ENCODE measurements at regions not wholly inside any gene's neighbourhood (a gene's known extent, or its start where the extent isn't known, plus 50 kb on each side); places are given as distances from the start of the nearest gene placed in this dataset.

DNA sequence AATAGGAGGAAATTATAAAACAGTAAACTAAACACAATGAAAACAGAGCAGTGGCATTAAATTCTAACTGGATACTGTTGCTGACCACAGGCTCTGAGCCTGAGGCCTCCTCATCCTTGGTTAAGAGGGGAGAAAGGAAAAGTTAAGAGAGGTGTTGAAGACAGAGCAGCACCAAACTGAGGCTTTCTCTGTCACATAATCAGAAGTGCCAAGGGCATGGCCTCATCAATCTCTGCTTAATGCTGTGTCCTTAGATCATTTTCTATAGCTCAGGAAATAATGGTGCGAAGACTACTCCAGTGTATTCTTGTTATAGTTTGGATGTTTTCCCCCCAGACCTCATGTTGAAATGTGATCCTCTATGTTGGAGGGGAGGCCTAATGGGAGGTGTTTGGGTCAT lies 160.9 kb upstream of the SLC1A4 start:
- H3K4me1 ChIP-seq (ENCODE audit: low read length) = peaks cover 46% of the 10 kb centered on the region
- TF ChIP-seq, protein P1, sequence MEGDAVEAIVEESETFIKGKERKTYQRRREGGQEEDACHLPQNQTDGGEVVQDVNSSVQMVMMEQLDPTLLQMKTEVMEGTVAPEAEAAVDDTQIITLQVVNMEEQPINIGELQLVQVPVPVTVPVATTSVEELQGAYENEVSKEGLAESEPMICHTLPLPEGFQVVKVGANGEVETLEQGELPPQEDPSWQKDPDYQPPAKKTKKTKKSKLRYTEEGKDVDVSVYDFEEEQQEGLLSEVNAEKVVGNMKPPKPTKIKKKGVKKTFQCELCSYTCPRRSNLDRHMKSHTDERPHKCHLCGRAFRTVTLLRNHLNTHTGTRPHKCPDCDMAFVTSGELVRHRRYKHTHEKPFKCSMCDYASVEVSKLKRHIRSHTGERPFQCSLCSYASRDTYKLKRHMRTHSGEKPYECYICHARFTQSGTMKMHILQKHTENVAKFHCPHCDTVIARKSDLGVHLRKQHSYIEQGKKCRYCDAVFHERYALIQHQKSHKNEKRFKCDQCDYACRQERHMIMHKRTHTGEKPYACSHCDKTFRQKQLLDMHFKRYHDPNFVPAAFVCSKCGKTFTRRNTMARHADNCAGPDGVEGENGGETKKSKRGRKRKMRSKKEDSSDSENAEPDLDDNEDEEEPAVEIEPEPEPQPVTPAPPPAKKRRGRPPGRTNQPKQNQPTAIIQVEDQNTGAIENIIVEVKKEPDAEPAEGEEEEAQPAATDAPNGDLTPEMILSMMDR (IDR thresholded peaks at IDR 0.05; ENCODE audit: low read depth, low read length) = no peak
- no peak for TF ChIP-seq EZH2phosphoT487 (IDR thresholded peaks at IDR 0.05; ENCODE audit: low read depth)

GRCh38 chr2:64829525-64829924 lies 159.7 kb upstream of the SLC1A4 start:
- H3K9ac ChIP-seq (ENCODE audit: low read length) = no peak overlapping the region
- 0 out of 2 replicates have a peak, but pooled peaks cover 3% of the 10 kb centered on the region for H3K27me3 ChIP-seq (ENCODE audit: low read depth, low read length)
- no peak overlapping the region for H3K4me2 ChIP-seq (ENCODE audit: low read length)
- TF ChIP-seq EZH2phosphoT487 (IDR thresholded peaks at IDR 0.05; ENCODE audit: low read depth) = no peak
- TF ChIP-seq, protein P1 (IDR thresholded peaks at IDR 0.05; ENCODE audit: low read depth, low read length) = no peak
- H3K4me1 ChIP-seq (ENCODE audit: low read length) = peaks cover 38% of the 10 kb centered on the region
- H4K20me1 ChIP-seq (ENCODE audit: insufficient read depth, low read length) = no peaks in the 10 kb centered on the region
- H3K9me3 ChIP-seq (ENCODE audit: insufficient read depth, low read length) = no peaks in the 10 kb centered on the region
- H3K79me2 ChIP-seq (ENCODE audit: low read length) = no peaks in the 10 kb centered on the region
- H3K4me3 ChIP-seq (ENCODE audit: low read length) = no peak overlapping the region
- H3K36me3 ChIP-seq (replicated peaks; ENCODE audit: low read depth, low read length) = no peaks in the 10 kb centered on the region
- H2AFZ ChIP-seq (ENCODE audit: low read depth, low read length) = no peak overlapping the region
- H3K27ac ChIP-seq (ENCODE audit: low read length) = no peak overlapping the region

More for the DNA sequence above, 160.9 kb upstream of the SLC1A4 start:
- no peak overlapping the region for H3K9ac ChIP-seq (ENCODE audit: low read length)
- H3K27me3 ChIP-seq (ENCODE audit: low read depth, low read length) = no peaks in the 10 kb centered on the region
- H4K20me1 ChIP-seq (ENCODE audit: insufficient read depth, low read length) = no peaks in the 10 kb centered on the region
- no peak overlapping the region for H3K4me2 ChIP-seq (ENCODE audit: low read length)
- no peaks in the 10 kb centered on the region for H3K9me3 ChIP-seq (ENCODE audit: insufficient read depth, low read length)
- no peak overlapping the region for H3K27ac ChIP-seq (ENCODE audit: low read length)
- no peaks in the 10 kb centered on the region for H3K79me2 ChIP-seq (ENCODE audit: low read length)
- H3K36me3 ChIP-seq (replicated peaks; ENCODE audit: low read depth, low read length) = no peaks in the 10 kb centered on the region
- no peak overlapping the region for H2AFZ ChIP-seq (ENCODE audit: low read depth, low read length)
- no peak overlapping the region for H3K4me3 ChIP-seq (ENCODE audit: low read length)

DNA sequence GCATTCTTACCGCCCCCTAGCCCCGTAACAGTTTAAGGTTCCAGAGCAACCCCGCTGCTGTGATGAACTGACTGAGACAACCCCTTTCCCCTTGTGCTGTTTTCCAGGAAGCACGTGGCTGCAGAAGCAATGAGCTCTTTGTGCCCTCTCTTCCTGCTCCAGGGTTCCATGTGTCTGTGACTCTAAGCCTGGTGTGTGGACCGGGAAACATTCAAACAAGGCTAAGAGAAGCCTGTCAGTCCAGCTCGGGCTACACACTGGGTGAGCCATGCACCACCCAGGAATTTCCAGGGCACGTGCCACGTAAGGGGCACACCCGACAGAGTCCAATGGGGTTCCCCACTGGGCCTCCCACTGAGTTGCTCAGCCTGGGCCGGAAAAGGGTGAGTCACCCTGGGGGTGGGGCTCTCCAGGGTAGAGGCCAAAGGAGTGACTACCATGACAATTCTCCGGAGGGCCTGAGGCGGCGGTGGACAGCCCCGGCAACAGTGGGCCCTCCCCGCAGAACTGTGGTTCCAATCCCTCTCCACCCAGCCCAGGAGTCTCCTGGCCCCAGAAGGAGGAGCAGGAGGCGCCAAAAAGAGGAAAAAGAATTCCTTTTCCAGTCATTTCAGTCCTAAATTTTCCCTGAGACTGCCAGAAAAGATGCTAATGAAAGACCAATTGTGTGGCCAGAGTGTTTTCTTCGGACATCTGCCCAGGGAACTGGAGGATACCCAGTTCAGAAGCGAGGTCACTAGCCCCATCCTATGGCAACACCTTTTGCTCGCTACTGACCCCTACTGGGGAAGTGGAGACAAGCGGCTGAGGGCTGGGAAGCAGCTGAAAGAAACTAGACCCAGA lies 157.8 kb upstream of the SLC1A4 start:
- Histone ChIP-seq H2AFZ (ENCODE audit: low read depth, low read length) (peak overlapping the region; percentile 89), H3K4me1 (ENCODE audit: low read length) (peaks cover 20% of the 10 kb centered on the region), H3K79me2 (ENCODE audit: low read length) (no peaks in the 10 kb centered on the region), H3K9ac (ENCODE audit: low read length) (peak overlapping the region; percentile 69), H3K4me2 (ENCODE audit: low read length) (peak overlapping the region; percentile 92), H3K27me3 (ENCODE audit: low read depth, low read length) (0 out of 2 replicates have a peak, but pooled peaks cover 6% of the 10 kb centered on the region), H3K4me3 (ENCODE audit: low read length) (peak overlapping the region; percentile 65), H3K27ac (ENCODE audit: low read length) (peak overlapping the region; percentile 72), H4K20me1 (ENCODE audit: insufficient read depth, low read length) (no peaks in the 10 kb centered on the region), H3K36me3 (replicated peaks; ENCODE audit: low read depth, low read length) (no peaks in the 10 kb centered on the region), H3K9me3 (ENCODE audit: insufficient read depth, low read length) (no peaks in the 10 kb centered on the region)
- TF ChIP-seq, protein P1 (IDR thresholded peaks at IDR 0.05; ENCODE audit: low read depth, low read length) = peak; percentile 97
- no peak for TF ChIP-seq EZH2phosphoT487 (IDR thresholded peaks at IDR 0.05; ENCODE audit: low read depth)

- no peak overlapping the region; the same call in 1 of the 2 replicates for H3K9ac ChIP-seq (ENCODE audit: low read length)
- H3K27me3 ChIP-seq (ENCODE audit: low read depth, low read length) = 0 out of 2 replicates have a peak, but pooled peaks cover 6% of the 10 kb centered on the region
- H4K20me1 ChIP-seq (ENCODE audit: insufficient read depth, low read length) = no peaks in the 10 kb centered on the region
- peaks cover 16% of the 10 kb centered on the region for H3K4me1 ChIP-seq (ENCODE audit: low read length)
- H3K36me3 ChIP-seq (replicated peaks; ENCODE audit: low read depth, low read length) = no peaks in the 10 kb centered on the region
- H3K4me3 ChIP-seq (ENCODE audit: low read length) = no peak overlapping the region
- no peak overlapping the region; the same call in 1 of the 2 replicates for H3K27ac ChIP-seq (ENCODE audit: low read length)
- H3K9me3 ChIP-seq (ENCODE audit: insufficient read depth, low read length) = no peaks in the 10 kb centered on the region
- TF ChIP-seq, protein P1 (IDR thresholded peaks at IDR 0.05; ENCODE audit: low read depth, low read length) = no peak; the same call in 1 of the 2 replicates
- TF ChIP-seq EZH2phosphoT487 (IDR thresholded peaks at IDR 0.05; ENCODE audit: low read depth) = no peak
- H3K4me2 ChIP-seq (ENCODE audit: low read length) = peak overlapping the region; percentile 92; the same call in 1 of the 2 replicates
- no peak overlapping the region for H2AFZ ChIP-seq (ENCODE audit: low read depth, low read length)
- H3K79me2 ChIP-seq (ENCODE audit: low read length) = no peaks in the 10 kb centered on the region
These were observed 157.2 kb upstream of the SLC1A4 start for GRCh38 chr2:64831977-64832328.
